ENCODE measurements at regions not wholly inside any gene's neighbourhood (a gene's known extent, or its start where the extent isn't known, plus 50 kb on each side); places are given as distances from the start of the nearest gene placed in this dataset.

GRCh38 chr2:207327513-207327912 lies 161.8 kb upstream of the KLF7 start:
- WGBS, 4 donors, result 74 to 95% (median 83%) methylated on average over 1 of the region's 1 CpG

GRCh38 chr2:207328944-207329386 lies 163.2 kb upstream of the KLF7 start:
- intact Hi-C loops (cut with DNase I), result no loop called here
- Histone ChIP-seq H3K4me3 (no peak overlapping the region), H3K36me3 (no peaks in the 10 kb centered on the region), H3K4me1 (peaks cover 0 to 41% (median 4%) of the 10 kb centered on the region in 12 donors), H3K27me3 (no peaks in the 10 kb centered on the region), H3K9me3 (no peaks in the 10 kb centered on the region), H3K27ac (no peak overlapping the region)
- WGBS, 4 donors, result 52 to 81% (median 75%) methylated on average over 1 of the region's 1 CpG
- TF ChIP-seq CTCF (IDR thresholded peaks at IDR 0.05), result no peak
- TF ChIP-seq POLR2A (IDR thresholded peaks at IDR 0.05), result no peak
- ATAC-seq (no peak), DNase-seq (no peak)

More at GRCh38 chr2:207327513-207327912, 161.8 kb upstream of the KLF7 start:
- no peak overlapping the region for H3K4me3 ChIP-seq
- peaks cover 0 to 28% (median 0%) of the 10 kb centered on the region in 12 donors for H3K4me1 ChIP-seq
- no peak overlapping the region for H3K27ac ChIP-seq
- no peak for DNase-seq
- intact Hi-C loops (cut with DNase I), result no loop called here
- no peaks in the 10 kb centered on the region for H3K9me3 ChIP-seq
- H3K27me3 ChIP-seq, result no peaks in the 10 kb centered on the region
- no peak for ATAC-seq
- no peak for TF ChIP-seq POLR2A (IDR thresholded peaks at IDR 0.05)
- TF ChIP-seq CTCF (IDR thresholded peaks at IDR 0.05), result no peak
- H3K36me3 ChIP-seq, result no peaks in the 10 kb centered on the region

GRCh38 chr2:207330912-207331311 lies 165.2 kb upstream of the KLF7 start:
- H3K9me3 ChIP-seq, result no peaks in the 10 kb centered on the region
- peak in 2 of 5 donors; percentile 33 to 63 for DNase-seq
- ATAC-seq, result peak in 2 of 4 donors; percentile 66 to 79
- 60 to 71% (median 64%) methylated on average over 7 of the region's 7 CpGs for WGBS, 4 donors
- peaks cover 0 to 58% (median 21%) of the 10 kb centered on the region in 12 donors for H3K4me1 ChIP-seq
- intact Hi-C loops (cut with DNase I), result loop anchor here in 6 of 10 donors (5.0 to 10.0 kb wide), 7 partner anchors 104 to 526 kb away; partner anchors contain the start of gene KLF7 (in 1 of the 6)
- H3K4me3 ChIP-seq, result no peak overlapping the region
- H3K27ac ChIP-seq, result peak overlapping the region in 2 of 12 donors; percentile 40 to 55
- H3K36me3 ChIP-seq, result no peaks in the 10 kb centered on the region
- TF ChIP-seq CTCF (IDR thresholded peaks at IDR 0.05) (no peak), POLR2A (IDR thresholded peaks at IDR 0.05) (no peak)
- no peaks in the 10 kb centered on the region for H3K27me3 ChIP-seq

- 96 to 97% (median 97%) methylated on average over 6 of the region's 6 CpGs for WGBS, 4 donors
- Histone ChIP-seq H3K9me3 (no peaks in the 10 kb centered on the region), H3K4me3 (no peak overlapping the region), H3K27me3 (no peaks in the 10 kb centered on the region), H3K36me3 (no peaks in the 10 kb centered on the region), H3K27ac (no peak overlapping the region), H3K4me1 (peaks cover 0 to 66% (median 24%) of the 10 kb centered on the region in 12 donors)
- intact Hi-C loops (cut with DNase I), result loop anchor here in 6 of 10 donors (5.0 to 10.0 kb wide), 7 partner anchors 104 to 527 kb away; partner anchors contain the start of gene KLF7 (in 1 of the 6)
- ATAC-seq (no peak), DNase-seq (no peak)
- TF ChIP-seq POLR2A (IDR thresholded peaks at IDR 0.05), result no peak
- no peak for TF ChIP-seq CTCF (IDR thresholded peaks at IDR 0.05)
These were observed 165.9 kb upstream of the KLF7 start for GRCh38 chr2:207331674-207332073.

Measured in heart left ventricle (tissue), 16 donors.